GM21381 (cell line): ENCODE measurements at regions not wholly inside any gene's neighbourhood (a gene's known extent, or its start where the extent isn't known, plus 50 kb on each side); places are given as distances from the start of the nearest gene placed in this dataset.
"Not testable (repeated sequence)": the region's sequence is repeated elsewhere in the genome, so short reads cannot be mapped to it uniquely, and the experiment has no call there.

Source experiments
- ATAC-seq: cut with Tn5 transposase; IDR thresholded peaks from one replicate; pipeline ENCODE4 v1.9.1; 2021; ENCODE audit warnings: mild to moderate bottlenecking, moderate library complexity; ENCODE audit not compliant: unreplicated experiment

- ATAC-seq = not testable (repeated sequence)
Measured at GRCh38 chr1:14177866-14178265, 420.6 kb upstream of the KAZN start.

DNA sequence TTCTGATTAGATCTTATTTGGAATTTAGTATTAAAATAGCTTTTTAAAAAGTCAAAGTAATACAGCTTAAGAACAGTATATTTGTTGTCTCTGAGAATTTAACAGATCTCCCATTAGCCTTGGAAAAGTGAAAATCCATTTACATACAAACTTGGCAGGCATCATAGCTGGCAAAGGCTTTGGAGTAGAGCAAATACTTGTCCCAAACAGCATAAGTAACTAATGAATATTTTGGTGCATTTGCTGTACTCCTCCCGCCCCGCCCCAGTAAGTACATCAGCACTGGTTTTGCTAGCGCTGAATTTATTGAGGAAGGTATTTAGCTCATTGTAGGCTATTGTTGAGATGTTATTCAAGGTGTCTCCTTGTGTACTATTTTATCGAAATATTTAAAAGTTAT lies 417.7 kb upstream of the KAZN start:
- no peak for ATAC-seq

DNA sequence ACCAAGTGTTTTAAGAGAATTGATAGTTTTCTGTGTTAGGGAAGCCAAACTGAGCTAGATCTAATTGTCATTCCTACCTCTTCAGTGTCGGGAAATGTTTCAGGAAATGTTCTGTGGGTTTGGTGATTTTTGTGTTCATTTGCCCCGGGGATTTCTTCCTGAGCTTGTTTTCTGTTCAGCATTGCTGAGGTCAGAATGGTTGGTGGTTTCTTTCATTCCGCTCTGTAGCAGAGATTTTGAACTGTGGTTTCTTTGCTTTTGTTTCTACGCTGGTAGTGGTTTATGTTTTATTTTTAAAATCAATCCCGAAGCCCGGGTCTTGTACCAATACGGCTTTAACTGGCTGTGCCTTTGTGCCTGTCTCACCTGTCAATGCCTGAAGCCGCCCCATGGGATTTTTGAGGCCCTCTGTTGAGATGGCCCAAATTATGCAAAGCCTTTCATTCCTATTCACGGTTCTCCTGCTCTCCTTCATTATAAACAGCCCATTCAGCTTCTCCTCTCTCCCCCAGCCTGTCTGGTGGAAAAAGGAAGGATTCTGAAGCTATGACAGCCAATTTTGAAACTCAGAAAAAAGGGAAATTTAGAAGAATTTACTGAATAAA lies 417.2 kb upstream of the KAZN start:
- ATAC-seq = no peak

- no peak for ATAC-seq
Measured at GRCh38 chr1:14182856-14183255, 415.6 kb upstream of the KAZN start.

DNA sequence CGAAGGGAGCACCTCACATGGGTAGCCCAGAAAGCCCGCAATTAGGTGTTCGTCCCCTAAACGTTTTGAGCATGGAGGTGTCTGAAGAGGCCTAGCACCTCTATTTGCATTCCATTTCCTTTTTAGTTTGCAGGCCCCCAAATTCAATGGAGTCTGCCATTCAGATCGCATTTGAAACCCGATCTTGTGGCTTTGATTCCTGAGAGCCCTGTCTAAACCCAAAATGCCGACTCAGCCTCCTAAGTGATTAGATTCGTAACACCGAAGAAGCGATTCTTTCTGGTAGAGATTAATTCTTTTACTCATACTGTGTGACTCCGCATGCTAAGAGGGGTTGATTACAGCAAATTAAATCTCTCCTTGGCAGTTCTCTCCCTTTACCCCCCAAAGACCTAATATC lies 415.2 kb upstream of the KAZN start:
- ATAC-seq = no peak

- no peak for ATAC-seq
Measured at GRCh38 chr1:14184454-14184853, 414.0 kb upstream of the KAZN start.

- ATAC-seq = no peak
Measured at GRCh38 chr1:14189381-14189780, 409.1 kb upstream of the KAZN start.

DNA sequence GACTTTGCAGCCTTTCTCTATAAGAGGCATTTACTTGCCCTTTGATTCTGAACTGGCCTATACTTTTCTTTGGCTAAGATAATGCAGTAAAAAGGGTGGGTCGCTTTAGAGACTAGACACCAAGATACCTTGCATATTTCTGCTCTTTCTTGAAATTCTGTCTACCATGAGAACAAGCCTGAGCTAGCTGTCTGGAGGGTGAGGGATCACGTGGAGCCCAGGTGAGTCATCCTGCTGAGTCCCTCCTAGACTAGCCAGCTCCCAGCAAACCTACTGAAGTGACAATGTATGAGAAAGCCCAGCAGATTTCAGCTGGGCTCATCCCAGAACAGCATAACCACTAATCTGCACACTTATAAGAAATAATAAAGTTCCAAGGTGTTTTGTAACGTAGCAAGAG lies 408.0 kb upstream of the KAZN start:
- no peak for ATAC-seq

- no peak for ATAC-seq
Measured at GRCh38 chr1:14194511-14194910, 404.0 kb upstream of the KAZN start.

GRCh38 chr1:14205066-14205465 lies 393.4 kb upstream of the KAZN start:
- no peak for ATAC-seq

GRCh38 chr1:14215151-14215550 lies 383.3 kb upstream of the KAZN start:
- no peak for ATAC-seq

- no peak for ATAC-seq
Measured at GRCh38 chr1:14217384-14217783, 381.1 kb upstream of the KAZN start.

- ATAC-seq = no peak
Measured at GRCh38 chr1:14220324-14220723, 378.2 kb upstream of the KAZN start.

DNA sequence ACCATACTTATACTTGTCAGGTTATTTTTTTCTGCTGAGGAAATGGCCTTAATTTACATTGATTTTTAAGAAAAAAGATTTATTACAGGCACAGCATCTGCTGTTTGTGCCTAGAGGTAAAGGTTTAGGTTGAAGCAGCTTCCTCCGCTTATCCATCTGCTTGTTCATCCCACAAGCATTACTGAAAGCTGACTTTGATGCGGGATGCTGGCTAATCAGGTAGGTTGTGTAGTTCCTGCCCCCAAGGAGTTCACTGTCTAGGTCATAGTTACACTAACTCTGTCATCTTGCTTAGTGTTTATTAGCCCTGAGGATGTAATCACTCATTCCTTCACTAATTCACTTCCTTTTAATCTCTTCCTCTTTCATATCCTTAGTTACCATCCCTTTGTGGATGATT lies 377.7 kb upstream of the KAZN start:
- ATAC-seq = no peak

GRCh38 chr1:14222086-14222485 lies 376.4 kb upstream of the KAZN start:
- no peak for ATAC-seq

GRCh38 chr1:14228677-14229076 lies 369.8 kb upstream of the KAZN start:
- no peak for ATAC-seq

DNA sequence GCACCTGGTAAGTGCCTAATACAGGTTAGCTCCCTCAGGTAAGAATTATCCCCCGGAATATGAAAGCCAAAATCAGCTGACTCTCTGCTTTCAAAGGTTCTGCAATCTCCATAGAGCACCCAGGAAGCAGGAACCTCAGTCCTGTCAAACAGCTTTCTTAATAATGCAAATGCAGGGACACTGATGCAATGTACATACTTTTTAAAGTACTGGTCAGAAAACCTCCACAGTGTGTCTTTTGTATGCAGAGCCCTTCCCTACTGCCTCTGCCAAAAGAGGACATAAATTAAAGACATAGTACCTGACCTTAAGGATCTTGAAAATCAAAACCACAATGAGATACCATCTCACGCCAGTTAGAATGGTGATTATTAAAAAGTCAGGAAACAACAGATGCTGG lies 365.0 kb upstream of the KAZN start:
- ATAC-seq = no peak

- ATAC-seq = no peak
Measured at GRCh38 chr1:14236097-14236496, 362.4 kb upstream of the KAZN start.

GRCh38 chr1:14238472-14239307 lies 359.8 kb upstream of the KAZN start:
- no peak for ATAC-seq

DNA sequence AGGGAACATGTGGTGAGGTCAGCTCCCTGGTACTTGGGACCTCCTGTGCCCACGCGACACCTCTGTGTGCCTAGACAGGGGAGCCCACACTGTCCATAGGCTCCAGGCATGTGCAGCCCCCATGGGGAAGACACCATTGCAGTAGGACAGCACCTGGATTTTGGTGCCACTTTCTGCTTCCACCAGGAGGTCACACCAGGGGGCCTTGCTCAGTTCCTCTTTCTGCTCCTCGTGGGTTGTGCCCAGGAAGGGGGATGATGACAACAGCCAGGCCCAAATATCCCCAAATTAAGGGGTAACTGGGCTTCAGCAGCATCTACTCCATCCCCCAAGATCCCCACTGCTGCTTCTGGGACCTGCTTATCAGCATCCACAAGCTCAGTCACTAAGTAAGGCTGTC lies 358.2 kb upstream of the KAZN start:
- no peak for ATAC-seq

DNA sequence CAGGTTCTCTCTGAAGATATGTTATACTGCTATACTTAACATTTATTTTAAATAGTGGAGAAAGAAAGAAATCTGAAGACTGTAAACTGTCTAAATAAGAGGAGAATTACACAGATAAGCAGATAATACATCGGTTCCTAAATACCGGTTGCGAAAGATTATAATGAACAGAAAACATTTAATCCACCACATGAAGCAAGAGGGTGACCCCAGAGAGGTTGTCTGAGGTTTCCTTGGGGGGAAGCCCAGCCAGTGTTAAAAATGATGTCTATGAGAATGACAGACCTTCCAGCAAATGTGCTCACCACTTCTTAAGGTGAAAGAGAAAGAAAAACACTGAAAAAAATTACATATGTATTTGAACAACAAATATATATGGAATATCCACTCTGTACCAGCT lies 356.4 kb upstream of the KAZN start:
- no peak for ATAC-seq

- no peak for ATAC-seq
Measured at GRCh38 chr1:14242870-14243269, 355.6 kb upstream of the KAZN start.

DNA sequence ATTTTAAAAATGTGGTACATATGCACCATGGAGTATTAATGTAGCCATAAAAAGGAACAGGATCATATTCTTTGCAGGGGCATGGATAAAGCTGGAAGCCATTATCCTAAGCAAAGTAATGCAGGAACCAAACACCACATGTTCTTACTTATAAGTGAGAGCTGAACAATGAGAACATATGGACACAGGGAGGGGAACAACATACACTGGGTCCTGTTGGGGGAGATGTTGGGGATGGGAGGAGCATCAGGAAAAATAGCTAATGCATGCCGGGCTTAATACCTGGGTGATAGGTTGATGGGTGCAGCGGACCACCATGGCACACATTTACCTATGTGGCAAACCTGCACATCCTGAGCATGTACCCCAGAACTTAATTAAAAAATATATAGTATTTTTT lies 352.5 kb upstream of the KAZN start:
- no peak for ATAC-seq
